NOMO-1 treated with dmso at 0.1 percent for 144 hours (cell line): ENCODE measurements at regions not wholly inside any gene's neighbourhood (a gene's known extent, or its start where the extent isn't known, plus 50 kb on each side); places are given as distances from the start of the nearest gene placed in this dataset.
"Not testable (repeated sequence)": the region's sequence is repeated elsewhere in the genome, so short reads cannot be mapped to it uniquely, and the experiment has no call there.

Experiments used
- DNase-seq: peaks from one replicate; lab custom pipeline; 2025; ENCODE audit not compliant: unreplicated experiment; lab: John Stamatoyannopoulos, UW

DNA sequence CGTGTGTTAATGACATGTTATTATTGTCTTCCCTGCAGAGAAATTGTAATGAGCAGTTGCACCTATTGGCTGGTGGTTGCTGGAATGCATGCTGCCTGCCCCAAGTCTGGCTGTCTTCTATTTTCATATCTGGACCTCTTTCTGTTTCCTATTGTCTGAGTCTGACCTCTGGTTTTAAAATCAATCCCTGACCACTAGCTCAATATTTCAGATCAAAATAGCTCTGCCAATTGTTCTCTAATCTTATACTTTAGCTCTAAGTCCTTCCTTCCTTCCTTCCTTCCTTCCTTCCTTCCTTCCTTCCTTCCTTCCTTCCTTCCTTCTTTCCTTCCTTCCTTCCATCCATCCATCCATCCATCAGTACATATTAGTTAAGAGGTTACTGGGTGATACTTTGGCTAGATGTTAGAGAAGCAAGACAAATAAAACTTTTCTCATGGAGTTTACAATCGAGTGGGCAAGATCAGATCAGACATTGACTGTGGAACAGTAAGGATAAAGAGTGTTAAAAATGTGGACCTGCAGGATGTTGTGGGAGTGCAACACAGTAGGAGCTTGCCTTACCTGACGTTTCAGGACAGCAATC is 417.1 kb downstream of the SOCS6 start:
- no peak for DNase-seq

DNA sequence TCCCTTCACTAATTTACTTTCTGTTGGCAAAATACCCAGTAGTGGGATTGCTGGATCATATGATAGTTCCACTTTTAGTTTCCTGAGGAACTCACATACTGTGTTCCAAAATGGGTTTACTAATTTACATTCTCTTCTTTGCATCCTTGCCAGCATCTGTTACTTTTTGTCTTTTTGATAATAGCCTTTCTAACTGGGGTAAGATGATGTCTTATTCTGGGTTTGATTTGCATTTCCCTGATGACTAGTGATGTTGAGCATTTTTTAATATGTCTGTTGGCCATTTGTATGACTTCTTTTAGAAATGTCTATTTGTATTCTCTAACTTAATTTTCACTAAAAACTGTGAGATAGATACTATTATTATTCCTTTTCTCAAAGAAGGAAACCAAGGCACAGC is 411.7 kb downstream of the SOCS6 start:
- no peak for DNase-seq

DNA sequence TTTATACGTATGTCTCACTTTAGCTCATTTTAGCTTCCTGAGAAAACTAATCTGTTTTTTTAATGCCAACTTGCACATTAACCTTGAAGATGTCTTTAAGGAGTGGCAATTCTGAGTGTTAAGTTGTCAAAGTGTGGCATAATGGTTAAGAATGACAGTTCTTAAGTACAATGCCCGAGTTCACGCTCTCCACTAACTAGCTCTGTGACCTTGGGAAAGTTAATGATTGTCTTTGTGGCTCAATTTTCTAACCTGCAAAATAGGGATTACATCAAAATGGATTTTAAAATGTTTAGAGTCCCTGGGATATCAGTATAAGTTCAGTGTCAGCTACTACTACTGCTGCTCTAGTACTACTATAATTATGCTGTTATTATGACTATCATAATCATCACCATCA is 409.7 kb downstream of the SOCS6 start:
- no peak for DNase-seq

DNA sequence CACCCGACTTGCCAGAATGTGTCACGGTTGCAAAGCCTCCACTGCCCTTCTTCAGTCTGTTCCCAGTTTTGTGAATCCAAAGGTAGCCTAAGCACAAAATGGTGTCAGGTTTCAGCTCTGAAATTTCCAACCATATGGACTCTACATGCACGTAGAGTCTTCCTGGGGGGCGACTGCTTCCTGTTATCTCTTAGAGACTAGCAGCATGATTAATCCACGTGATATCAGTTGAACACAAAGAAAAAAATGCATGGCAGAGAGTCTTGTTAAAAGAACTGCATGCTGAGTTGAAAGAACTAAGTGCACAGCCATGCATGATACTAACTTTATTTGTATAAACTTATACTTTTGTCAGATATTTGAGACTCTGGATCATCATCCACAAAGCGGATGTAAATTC is 404.4 kb downstream of the SOCS6 start:
- DNase-seq: no peak

DNA sequence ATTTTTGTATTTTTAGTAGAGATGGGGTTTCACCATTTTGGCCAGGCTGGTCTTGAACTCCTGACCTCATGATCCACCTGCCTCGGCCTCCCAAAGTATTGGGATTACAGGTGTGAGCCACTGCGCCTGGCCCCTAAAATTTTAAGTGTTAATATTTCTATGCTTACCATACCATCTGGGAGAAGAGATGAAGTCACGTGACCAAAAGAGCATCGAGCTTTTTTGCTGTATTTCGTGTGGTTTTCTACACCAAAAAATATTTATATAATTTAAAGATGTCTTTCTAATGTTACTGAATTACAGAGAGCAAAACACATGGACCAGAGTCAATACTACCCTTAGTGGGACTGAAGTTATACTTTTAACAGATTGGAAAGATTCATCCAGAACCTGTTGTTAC is 400.9 kb downstream of the SOCS6 start:
- DNase-seq: not testable (repeated sequence)

DNA sequence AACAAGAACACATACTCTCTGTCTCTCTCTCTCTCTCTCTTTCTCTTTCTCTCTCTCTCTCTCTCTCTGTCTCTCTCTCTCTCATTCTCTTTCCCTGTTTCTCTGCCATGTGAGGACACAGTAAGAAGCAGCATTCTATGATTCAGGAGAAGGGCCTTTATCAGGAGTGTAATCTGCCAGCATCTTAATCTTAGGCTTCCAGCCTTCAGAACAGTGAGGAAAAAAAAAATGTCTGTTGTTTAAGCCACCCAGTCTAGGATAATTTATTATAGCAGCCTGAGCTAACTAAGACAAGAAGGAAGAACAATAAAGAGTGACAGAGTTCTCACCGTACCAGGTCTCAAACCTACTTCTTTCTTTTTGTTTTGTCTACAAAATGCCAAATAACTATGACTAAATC is 399.4 kb downstream of the SOCS6 start:
- DNase-seq: no peak

DNA sequence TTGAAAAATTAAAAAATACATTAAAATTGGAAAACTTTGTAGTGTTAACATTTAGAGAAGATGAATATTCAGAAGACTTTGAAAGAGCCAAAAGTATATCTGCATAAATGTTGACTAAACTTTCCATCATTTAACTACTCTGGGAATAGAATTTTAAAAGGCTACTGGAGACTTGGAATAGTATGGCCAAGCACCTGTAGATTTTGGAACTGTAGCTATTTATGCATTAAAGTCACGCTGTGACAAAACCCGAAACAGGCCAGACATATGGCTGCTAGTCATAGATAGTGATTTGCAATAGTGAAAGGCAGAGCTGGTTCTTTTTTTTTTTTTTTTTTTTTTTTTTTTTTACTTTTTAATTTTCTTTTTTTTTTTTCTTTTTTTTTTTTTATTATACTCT is 396.0 kb downstream of the SOCS6 start:
- DNase-seq: no peak

DNA sequence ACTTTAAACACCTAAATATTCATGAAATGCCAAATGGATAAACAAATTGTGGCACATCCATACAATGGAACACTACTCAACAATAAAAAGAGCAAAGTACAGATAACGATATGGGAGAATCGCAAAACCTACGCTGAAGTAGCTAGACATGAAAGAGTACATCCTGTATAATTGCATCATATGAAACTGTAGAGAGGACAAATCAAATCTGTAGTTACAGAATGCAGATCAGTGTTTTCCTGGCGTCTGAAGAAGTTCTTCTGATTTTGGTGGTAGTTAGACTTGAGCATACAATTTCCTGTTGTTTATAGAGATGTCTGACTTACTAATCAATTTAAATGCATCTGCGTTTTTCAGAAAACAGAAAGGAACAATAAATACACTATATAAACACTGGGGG is 394.4 kb downstream of the SOCS6 start:
- DNase-seq: no peak

DNA sequence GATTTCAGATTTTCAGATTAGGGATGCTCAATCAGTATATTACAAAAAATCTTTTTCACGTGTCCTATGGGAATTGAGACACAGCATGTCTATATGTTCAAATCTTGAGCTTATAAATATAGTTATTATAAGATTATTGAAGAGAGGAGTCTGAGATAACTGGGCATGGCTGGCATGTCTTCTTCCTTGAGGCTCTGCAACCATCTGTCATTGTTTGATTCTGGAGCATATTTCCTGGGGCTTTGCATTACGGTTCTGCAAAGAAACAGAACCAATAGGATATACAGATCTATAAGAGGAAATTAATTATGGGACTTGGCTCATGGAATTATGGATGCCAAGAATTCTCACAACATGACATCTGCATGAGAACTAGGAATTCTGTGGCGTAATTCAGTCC is 386.1 kb downstream of the SOCS6 start:
- no peak for DNase-seq

DNA sequence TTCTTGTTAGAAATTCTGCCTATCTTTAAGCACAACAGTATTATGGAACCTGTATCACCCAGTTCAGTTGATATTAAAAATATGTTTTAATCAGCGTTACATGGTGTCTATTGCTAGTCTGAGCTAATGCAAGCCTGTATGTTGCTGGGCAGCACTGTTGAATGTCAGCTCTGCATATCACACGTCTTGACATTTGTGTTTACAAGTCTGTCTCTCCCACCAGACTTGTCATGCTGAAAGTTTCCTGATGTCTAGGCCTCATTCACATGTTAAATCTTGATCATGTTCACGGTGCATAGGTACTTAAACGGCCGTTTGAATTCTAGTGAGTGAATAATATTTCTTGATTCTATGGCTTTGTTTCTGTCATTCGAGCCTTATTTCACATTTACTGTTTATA is 385.0 kb downstream of the SOCS6 start:
- no peak for DNase-seq

DNA sequence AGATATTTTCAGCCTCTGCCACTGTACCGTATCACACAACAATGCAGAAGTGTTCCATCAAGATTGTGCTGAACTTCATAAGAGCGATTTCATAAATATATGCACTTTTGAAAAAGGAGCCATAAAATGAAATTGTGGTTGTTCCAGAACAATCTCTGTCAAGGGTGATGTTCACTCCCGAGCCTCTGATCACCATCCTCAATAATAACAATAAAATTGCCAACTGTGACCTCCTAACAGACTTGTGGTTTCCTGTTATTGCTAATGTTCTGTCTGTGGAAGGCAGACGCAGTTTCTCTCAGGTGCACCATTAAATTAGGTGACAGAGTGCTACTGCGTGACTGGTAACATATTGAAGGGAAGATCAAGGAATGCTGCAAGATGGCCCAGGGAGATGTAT is 383.7 kb downstream of the SOCS6 start:
- DNase-seq: no peak

DNA sequence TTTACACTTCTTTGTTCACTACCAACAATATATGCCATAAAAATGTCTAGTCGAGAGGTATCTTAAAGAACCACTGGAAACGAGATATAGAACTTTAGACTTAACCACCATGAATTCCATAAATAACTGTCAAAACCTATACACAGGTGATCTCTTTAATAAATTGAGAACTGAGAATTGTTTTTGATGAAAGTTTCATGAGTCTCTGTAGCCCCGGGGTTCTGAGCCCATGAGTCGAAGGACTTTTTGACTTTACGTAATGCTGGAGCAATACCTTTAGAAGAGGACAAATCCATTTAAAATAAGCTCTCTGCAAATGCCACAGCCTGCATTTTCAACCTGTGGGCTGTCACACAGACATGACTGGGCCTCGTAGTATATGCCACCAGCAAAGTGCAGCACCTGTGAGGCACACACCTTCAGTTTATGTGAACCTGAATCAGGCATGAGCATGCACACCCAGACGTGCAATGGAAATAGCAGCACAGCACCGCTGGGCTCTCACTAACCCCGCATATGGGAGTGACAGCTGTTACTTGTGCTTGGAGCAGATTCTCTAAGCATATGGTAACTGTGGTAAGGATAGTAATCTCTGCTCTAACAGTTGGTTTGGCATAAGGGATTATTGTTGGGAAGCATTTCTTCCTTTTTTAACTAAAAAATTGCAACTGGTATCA is 383.2 kb downstream of the SOCS6 start:
- no peak for DNase-seq

DNA sequence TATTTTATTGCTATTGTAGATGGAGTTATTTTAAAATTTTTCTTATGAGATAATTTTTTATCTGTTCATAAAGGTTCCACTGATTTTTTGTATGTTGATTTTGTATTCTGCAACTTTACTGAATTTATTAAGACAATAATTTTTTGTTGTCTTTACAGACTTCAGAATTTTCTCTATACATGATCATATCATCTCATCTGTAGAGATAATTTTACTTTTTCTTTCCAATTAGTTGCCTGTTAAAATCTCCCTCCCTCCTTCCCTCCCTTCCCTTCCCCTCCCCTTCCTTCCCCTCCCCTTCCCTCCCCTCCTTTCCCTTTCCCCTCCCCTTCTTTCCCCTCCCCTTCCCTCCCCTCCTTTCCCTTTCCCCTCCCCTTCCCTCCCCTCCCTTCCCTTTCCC is 378.1 kb downstream of the SOCS6 start:
- no peak for DNase-seq

DNA sequence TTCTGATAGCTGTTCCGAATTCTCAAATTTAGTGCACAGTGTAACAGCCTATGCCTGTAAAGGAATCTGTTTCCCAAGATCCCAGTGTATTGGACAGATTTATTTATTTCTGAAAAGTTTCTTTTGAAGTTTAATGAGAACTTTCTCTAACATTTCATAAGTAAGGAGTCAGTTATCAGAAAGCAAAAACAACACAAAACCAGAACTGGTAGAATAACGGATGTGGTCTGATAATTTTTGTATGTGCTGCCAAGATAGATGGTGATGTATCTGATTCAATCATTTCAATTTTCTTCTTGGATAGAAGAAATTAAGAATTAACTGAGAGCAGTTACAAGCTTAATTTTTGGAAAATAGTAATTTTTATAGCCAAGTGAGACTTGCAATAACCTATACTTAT is 374.3 kb downstream of the SOCS6 start:
- no peak for DNase-seq

DNA sequence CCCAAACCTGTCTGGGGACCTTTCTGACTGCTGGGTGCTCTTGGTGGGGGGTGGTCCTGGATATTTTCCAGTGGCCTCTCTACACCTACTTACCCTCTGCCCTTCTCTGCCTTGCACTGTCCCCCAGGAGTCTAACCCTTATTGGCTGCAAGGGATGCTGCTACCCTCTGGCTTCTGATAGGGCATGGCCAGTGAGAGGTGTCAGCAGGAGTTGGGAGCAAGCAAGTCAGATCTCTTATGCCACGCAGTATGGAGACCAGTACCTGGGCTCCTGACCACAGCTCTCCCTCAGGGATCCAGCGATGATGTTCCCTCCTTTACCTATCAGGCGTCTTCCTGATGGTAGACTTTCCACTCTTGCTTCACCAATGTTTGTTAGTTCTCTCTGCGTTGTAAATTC is 373.7 kb downstream of the SOCS6 start:
- DNase-seq: no peak

DNA sequence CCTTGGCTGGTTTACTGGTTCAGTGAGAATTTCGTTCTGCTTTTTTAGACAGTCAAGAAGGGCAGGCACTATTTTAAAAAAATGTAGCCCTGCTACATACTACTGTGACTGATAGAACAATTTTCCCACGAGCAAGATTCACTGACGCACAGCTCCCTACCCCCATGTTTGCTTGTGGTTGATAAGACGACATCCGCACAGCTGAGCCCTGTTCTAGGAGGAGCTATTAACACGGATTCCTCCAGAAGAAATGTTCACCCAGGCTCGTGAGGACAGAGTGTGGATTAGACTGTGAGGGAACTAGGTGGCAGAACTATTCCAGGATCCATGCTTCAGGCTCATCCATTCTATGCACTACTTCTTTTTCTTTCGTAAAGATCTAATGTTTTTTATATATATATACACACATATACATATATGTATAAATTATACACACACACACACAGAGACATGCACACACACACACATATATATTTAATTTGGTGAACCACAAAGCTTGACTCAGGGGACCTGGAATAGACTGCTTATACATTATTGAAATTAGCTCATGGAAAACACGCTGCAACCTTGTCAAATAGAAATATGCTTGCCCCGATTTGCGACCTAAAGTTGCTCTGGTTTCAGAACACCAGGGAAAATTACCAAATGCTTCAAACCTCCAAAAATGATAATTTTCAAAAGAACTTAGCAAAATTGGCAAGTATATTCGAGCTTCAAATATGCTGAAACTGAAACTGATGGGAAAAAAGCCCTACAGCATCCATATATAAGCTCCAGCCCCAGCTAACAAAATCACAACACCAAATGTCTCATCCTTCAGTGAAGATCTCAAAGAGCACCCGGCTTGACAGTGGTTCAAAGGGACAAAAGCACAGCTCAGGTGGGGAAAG is 370.4 kb downstream of the SOCS6 start:
- DNase-seq: no peak

DNA sequence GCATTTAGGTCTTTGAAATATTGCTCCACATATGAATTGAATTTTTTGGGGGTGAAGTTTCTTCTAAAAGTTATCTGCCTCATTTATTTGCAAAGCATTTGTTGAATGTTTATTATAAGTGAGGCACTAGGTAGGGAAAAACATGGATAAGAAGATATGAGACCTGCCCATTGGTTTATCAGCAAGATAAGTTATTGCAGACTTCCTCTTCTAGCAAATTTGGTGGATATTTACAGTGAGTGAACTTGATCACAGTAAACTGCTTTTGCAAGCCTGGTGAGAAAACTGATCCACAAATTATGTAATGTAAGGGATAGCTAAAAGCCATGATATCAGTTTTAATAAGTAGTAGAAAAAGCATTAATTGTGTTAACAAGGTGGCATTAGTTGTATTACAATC is 364.8 kb downstream of the SOCS6 start:
- no peak for DNase-seq

DNA sequence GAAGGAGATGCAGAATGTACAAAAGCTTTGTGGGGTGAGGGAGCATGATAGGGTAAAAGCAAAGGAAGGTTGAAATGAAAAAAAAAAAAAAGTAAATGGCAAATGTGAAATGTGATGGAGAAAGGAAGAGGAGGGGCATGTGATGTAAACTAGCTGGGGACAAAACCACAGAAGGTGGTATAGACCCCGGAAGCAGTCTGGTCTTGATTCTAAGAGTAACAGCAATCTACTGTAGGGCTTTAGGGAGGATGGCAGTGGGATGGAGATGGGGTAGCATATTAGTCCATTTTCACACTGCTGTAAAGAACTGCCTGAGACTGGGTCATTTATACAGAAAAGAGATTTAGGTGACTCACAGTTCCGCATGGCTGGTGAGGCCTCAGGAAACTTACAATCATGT is 362.0 kb downstream of the SOCS6 start:
- DNase-seq: no peak

DNA sequence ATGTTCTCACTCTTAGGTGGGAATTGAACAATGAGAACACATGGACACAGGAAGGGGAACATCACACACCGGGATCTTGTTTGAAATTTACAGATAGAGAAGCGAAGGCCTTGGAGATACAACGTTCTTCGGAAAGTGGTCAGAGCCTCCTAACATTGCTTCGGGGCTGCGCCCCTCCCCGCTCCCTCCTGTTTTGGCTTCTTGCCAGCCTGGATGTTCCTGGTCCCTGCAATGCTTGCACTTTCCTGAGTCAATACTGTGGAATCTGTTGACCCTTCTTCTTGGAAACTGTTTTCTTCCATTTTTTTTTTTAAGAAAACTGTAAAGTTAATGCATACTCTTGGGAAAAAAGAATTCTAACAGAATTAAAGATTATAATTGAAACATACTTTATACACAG is 360.8 kb downstream of the SOCS6 start:
- no peak for DNase-seq

DNA sequence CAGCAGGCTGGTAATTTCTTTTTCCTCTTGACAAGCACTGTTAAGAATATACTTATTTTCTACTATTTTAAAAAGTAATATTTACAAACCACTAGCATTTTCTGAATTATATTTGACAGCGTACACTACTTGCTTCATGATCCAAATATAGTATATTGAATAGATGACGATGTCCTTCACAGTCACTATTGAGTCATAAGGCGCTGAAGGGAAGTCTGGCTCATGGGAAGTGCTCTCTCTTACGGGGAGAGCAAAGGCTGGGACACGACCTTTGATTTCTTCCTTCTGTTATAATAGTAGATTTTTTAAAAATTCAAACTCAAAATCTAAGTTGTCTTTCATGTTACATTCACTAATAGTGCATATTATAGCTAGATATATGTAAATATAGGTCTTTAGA is 357.1 kb downstream of the SOCS6 start:
- no peak for DNase-seq

DNA sequence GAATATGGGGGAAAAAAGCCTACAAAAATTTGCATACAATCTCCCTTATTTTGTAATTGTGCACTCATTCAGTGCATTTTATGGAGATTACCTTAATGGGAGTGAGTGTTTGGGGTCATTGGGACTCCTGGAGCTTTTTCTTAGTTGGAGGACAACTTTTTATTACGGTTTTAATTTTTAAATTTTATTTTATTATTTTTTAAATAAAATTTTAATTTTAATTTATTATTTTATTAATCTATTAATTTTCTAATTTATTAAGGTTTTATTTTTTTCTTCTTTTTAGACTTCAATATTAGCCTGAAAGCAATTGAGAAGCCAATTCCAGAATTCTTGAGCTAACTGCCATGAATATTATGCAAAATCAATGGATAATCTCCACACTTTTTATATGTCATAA is 355.0 kb downstream of the SOCS6 start:
- no peak for DNase-seq

DNA sequence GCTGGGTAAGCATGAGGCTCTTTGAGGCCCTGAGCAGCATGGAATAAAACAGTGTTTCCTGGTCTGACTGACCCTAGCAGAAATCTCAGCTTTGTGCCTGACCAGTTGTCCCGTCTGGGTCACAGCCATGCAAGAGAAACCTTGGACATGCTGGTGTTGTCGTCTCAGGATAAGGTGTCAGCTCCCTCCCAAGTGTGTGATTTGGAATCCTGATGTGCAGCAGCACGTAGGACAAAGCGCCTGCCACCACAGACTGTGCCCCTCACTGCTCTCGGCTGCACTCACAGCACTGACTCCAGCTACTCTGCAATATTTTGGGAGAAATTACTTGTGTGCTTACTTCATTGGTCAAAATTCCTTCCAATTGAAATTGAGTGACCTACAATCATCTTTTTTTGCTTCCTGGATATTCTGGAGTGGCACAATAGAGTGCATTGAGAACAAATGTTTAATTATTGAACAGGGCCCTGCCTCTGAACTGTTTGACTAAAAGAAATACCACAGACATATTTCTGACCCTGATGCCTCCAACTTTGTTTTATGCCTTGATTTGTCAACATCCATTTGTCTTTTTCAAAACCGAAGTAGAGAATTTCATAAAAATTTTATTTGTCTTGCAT is 352.4 kb downstream of the SOCS6 start:
- DNase-seq: no peak
